ENCODE measurements at regions not wholly inside any gene's neighbourhood (a gene's known extent, or its start where the extent isn't known, plus 50 kb on each side); places are given as distances from the start of the nearest gene placed in this dataset.
A peak's percentile ranks its signal among the peaks of the same experiment; 100 is the strongest.
"Not testable (repeated sequence)": the region's sequence is repeated elsewhere in the genome, so short reads cannot be mapped to it uniquely, and the experiment has no call there.

DNA sequence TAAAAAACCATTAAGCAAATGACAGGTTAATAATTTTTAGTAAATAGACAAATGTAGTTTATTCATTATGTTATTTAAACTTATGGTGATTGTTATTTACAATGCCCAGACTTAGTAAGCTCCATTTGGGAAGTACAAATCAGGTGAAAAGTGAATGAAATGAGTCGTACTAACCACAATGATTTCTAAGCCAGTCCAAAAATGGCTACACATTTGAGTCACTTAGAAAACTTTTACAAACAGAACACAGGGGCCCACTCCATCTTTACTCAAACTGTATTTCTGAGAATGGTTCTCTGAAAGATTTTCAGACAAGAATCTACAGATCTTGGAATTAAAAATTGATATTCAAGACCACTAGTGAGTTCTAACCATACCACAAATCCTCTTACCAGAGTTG is 653.3 kb upstream of the MIS18BP1 start:
- ATAC-seq (peak in 1 of 2 donors; percentile 62), DNase-seq (ENCODE audit: low spot score in 2 of 2) (no peak)
- H3K9me3 Mint-ChIP-seq, result peaks cover 0 to 4% of the 10 kb centered on the region in 2 donors
- H3K36me3 Mint-ChIP-seq, result no peaks in the 10 kb centered on the region
- no peak overlapping the region for H3K27ac Mint-ChIP-seq

DNA sequence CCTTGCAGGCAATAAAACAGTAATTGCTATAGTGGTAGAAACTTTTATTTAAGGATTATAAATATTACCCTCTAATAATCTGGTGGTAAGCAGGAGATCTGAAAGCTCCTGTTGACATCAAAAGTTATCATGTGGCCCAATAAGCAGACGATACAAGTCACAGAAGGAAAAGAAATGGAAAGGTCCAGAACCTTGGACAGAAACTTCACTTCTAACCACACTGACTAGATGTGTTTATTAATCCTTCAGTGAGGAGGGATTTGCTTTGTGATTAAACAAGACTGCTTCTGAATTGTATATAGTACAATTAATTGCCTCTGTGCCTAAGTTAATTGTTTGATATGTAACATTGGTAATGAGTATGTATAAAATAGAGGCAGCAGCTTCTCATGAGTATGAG is 652.7 kb upstream of the MIS18BP1 start:
- no peak for DNase-seq (ENCODE audit: low spot score in 2 of 2)
- no peak overlapping the region for H3K27ac Mint-ChIP-seq
- ATAC-seq, result no peak
- H3K9me3 Mint-ChIP-seq, result peaks cover 0 to 4% of the 10 kb centered on the region in 2 donors
- no peaks in the 10 kb centered on the region for H3K36me3 Mint-ChIP-seq

DNA sequence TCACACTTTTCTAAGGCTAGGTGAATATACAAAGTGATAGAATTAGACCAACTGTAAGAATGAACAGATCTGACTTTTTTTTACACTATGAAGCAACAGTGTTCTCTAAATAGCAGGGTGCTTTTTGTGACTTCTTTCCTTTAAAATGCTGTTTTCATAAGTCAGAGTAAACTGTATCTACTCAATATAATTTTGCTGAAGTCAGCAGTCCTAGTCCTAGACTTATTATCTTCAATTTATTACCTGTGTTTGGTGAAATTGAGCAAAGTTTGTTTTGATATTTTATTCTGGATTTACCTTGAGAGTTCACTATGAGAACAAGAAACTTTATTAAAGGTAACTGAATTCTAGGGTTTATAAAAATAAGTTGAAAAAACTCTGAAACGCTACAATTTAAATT is 651.3 kb upstream of the MIS18BP1 start:
- no peak for ATAC-seq
- Mint-ChIP-seq H3K27ac (no peak overlapping the region), H3K36me3 (no peaks in the 10 kb centered on the region), H3K9me3 (peaks cover 7 to 9% of the 10 kb centered on the region in 2 donors)
- no peak for DNase-seq (ENCODE audit: low spot score in 2 of 2)

DNA sequence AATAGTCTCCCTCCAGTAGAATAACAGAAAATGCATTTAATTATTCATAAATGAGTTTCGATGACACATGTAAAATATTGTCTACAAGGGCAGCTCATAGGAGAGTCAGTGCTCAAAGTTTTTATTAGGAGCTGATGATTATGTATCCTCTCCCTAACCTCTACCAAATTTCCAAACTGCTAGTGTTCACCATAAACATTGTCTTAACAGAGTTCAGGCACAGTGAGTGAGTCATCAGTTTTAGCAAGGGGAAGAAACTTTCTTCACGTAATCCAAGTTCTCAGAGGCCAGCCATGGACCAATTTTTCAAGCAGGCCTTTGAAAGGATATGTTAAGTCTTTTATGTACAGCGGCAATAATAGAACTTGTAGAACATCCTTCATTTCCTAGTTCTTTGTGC is 649.2 kb upstream of the MIS18BP1 start:
- Mint-ChIP-seq H3K36me3 (no peaks in the 10 kb centered on the region), H3K9me3 (peaks cover 8 to 12% of the 10 kb centered on the region in 2 donors), H3K27ac (no peak overlapping the region)
- DNase-seq (ENCODE audit: low spot score in 2 of 2), result no peak
- ATAC-seq, result no peak

DNA sequence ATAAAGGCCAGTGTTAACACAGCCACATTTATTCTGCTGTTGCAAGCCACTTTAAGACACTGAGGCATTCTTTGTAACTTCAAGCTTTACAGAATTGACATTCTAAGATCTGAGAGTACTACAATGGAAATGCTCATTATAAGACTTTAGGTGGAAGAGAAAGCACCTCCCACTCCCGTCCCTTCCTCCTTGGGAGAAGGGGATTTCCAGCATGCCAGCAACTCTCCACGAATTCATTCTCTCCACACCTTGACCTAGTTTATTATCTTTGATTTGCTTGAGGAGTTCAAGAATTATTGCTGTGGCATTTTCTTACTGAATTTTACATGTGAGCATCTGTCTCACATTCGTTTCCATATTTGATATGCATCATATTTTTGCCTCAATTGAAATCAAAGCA is 644.4 kb upstream of the MIS18BP1 start:
- DNase-seq (ENCODE audit: low spot score in 2 of 2) (no peak), ATAC-seq (no peak)
- Mint-ChIP-seq H3K36me3 (no peaks in the 10 kb centered on the region), H3K9me3 (peaks cover 10 to 14% of the 10 kb centered on the region in 2 donors), H3K27ac (no peak overlapping the region)

DNA sequence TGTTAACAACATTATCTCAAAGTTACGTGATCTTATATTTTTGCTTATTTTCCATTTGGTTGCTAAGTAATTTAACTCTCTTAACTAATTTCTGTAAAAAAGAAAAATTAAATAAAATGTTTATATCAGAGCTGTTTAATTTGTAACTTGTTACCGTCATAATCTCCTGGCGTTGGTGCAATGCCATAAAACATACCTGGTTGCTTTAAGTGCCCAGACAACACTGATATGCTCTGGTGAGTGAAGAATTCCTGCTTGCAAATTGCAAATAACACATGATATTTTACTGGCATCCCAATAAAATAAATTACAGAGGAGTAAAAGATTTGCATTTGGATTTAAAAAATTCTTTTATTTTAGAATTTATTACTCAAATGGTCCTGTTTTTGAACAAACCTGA is 640.1 kb upstream of the MIS18BP1 start:
- ATAC-seq (no peak), DNase-seq (ENCODE audit: low spot score in 2 of 2) (no peak)
- Mint-ChIP-seq H3K9me3 (peaks cover 22% of the 10 kb centered on the region in 2 donors), H3K27ac (no peak overlapping the region), H3K36me3 (no peaks in the 10 kb centered on the region)

DNA sequence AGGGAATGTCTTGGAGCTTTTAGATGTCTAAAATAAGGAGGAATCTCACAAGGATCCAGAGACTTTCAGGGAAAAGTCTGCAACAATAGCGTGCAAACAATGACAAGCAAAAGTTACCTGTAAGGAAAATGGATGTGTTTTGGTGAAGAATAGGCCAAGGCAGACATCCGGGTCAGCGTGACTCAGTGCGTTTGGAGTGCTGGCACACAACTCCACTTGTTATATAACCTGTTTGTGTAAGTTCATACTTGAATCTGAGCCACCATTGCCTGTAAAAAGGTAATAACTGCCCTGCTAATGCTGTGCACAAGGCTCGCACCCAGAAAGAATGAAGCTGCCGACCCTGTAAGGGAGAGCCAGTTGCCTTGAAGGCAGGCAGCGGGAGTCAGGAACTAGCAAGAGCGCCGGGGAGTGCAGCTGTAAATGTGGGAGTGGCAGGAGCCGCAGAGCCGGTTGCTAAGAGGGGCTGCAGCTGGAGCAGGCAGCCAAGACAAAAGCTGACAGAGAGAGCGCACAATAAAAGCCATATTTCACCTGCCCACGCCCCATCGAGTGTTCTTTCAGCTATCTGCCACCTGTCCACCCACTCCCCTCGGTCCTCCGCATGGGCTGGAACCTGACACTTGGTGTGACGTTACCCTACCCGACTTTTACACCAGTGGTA is 638.5 kb upstream of the MIS18BP1 start:
- Mint-ChIP-seq H3K9me3 (peaks cover 18 to 22% of the 10 kb centered on the region in 2 donors), H3K36me3 (no peaks in the 10 kb centered on the region), H3K27ac (no peak overlapping the region)
- ATAC-seq, result no peak
- no peak for DNase-seq (ENCODE audit: low spot score in 2 of 2)

DNA sequence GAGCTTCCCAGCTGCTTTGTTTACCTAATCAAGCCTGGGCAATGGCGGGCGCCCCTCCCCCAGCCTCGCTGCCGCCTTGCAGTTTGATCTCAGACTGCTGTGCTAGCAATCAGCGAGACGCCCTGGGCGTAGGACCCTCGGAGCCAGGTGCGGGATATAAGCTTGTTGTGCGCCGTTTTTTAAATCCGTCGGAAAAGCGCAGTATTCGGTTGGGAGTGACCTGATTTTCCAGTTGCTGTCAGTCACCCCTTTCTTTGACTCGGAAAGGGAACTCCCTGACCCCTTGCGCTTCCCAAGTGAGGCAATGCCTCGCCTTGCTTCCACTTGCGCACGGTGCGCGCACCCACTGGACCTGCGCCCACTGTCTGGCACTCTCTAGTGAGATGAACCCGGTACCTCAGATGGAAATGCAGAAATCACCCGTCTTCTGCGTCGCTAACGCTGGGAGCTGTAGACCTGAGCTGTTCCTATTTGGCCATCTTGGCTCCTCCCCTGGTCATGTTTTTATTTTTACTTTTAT is 635.8 kb upstream of the MIS18BP1 start:
- not testable (repeated sequence) for ATAC-seq; DNase-seq (ENCODE audit: low spot score in 2 of 2); H3K36me3 Mint-ChIP-seq; H3K27ac Mint-ChIP-seq
- H3K9me3 Mint-ChIP-seq, result peaks cover 18 to 19% of the 10 kb centered on the region in 2 donors

DNA sequence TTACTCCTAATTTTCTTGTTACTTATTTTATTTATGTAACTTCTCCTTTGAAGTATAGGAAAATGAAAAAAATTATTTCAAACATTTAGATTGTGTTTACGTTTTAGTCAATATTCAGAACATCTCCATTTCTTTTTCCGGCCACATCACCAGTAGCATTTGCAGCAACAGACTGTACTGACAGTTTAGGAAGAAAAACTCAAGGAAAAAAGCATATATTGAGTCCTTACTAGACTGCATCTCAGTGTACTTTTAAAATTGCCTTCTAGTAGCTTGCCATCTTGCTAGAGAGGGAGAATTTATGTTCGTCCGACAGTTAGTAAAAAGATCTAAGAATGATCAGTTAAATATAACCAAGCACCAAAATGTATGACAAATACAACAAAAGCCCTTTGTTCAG is 625.0 kb upstream of the MIS18BP1 start:
- ATAC-seq, result no peak
- peaks cover 8 to 9% of the 10 kb centered on the region in 2 donors for H3K9me3 Mint-ChIP-seq

DNA sequence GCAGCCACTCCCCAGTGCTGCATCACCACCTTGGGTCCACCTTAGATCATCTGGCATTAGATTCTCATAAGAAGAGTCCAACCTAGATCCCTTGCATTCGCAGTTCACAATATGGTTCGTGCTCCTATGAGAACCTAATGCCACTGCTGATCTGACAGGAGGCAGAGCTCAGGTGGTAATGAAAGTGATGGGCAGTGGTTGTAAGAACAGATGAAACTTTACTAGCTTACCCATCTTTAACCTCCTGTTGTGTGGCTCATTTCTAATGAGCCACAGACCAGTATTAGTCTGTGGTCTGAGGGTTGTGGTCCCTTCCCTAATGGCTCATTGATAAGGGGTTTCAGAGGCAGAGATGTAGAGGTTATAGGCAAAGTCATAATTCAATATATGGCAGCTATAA is 615.9 kb upstream of the MIS18BP1 start:
- DNase-seq (ENCODE audit: low spot score in 2 of 2) (no peak), ATAC-seq (no peak)
- H3K27ac Mint-ChIP-seq, result no peak overlapping the region
- peaks cover 8 to 24% of the 10 kb centered on the region in 2 donors for H3K36me3 Mint-ChIP-seq
- peaks cover 29% of the 10 kb centered on the region in 2 donors for H3K9me3 Mint-ChIP-seq

More for the DNA sequence above, 625.0 kb upstream of the MIS18BP1 start:
- DNase-seq (ENCODE audit: low spot score in 2 of 2), result no peak
- H3K27ac Mint-ChIP-seq, result no peak overlapping the region
- no peaks in the 10 kb centered on the region for H3K36me3 Mint-ChIP-seq

DNA sequence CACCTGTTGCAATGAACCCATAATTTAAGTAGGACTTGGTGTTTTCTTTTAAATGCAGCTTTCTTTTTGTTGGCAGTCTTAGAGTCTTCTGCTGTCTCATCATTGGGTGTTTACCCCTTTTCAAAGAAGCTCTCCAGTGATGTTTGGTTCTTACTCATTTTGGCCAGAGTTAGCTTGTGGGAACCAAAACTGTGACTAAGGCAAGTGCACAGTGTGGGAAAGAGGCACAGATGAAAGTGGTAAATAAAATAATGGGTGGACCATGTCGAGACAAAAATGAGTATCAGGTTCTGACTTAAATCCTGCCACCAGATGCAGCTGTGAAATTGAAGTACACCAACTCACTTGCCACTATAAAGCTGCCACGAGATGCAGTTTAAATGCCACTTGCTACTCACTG is 615.4 kb upstream of the MIS18BP1 start:
- Mint-ChIP-seq H3K9me3 (peaks cover 29% of the 10 kb centered on the region in 2 donors), H3K27ac (no peak overlapping the region), H3K36me3 (peaks cover 8 to 24% of the 10 kb centered on the region in 2 donors)
- ATAC-seq (no peak), DNase-seq (ENCODE audit: low spot score in 2 of 2) (no peak)

DNA sequence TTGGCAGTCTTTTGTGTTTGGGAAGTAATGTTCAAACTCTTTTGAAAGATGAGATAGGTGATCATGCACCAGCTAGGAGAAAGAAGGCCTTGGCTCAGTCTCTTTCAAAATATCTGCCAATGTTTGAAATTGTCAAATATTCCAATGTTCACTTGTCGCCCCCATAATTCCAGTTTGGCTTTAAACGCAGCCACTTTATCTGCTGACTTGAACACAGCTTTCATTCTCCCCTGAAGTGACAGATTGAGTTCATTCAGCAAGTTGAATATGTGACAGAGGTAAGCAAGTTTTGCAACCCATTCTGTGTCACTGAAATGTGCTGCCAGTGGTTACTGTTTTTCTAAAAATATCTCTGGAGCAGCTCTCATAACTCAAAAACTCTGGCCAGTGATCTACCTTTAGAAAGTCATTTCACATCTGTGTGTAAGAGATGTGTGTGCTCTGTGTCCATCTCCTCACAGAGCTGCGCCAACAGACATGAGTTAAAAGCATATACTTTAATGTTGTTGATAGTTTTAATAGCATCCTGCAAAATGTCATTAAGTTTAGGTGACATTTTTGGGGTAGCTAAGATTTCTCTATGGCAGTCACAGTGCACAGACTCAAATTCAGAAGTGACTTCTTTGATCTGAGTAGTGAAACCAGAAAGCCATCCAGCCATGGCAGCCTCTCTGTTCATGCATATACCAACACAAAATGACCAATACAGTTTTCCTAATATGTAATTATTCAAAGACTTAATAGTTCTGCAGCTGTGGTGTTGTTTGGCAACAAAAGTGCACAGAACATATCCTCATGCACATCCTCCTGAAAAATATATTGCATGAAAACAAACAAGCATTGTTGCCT is 614.3 kb upstream of the MIS18BP1 start:
- H3K27ac Mint-ChIP-seq, result no peak overlapping the region
- ATAC-seq (no peak), DNase-seq (ENCODE audit: low spot score in 2 of 2) (no peak)
- peaks cover 28 to 31% of the 10 kb centered on the region in 2 donors for H3K9me3 Mint-ChIP-seq
- peaks cover 8 to 24% of the 10 kb centered on the region in 2 donors for H3K36me3 Mint-ChIP-seq

DNA sequence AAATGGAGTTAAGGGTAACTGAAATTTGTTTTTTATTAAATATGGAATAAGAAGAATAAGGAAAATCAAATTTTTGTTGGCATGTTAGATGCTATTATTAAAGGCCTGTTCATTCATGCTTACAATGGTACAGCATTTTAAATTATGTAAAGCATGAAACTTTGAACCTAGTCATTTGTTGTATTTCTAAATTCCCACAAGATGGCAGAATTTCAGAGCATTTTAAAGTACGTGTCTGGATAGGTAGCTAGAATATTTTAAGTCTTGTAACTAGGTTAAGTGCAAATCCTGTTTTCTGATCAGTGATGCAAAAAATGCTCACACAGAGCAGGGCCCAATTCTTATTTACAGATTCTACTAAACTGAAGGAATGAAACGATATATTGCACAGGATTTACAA is 585.6 kb upstream of the MIS18BP1 start:
- peaks cover 5 to 17% of the 10 kb centered on the region in 2 donors for H3K9me3 Mint-ChIP-seq
- no peaks in the 10 kb centered on the region for H3K36me3 Mint-ChIP-seq

DNA sequence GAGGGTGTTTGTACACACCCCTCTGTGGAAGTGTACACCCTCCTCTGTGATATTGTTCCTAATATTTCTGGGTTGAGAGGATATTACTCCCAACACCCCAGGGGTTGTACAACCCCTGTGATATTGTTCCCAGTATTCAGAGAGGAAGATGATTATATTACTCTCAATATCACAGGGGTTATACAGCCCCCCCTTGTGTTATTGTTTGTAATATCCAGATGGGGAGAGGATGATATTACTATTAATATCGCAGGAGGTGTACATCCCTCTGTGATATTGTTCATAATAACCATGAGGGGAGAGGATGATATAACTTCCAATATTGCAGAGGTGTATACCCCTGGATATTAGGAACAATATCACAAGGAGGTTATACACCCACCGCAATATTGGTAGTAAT is 566.1 kb upstream of the MIS18BP1 start:
- peaks cover 6% of the 10 kb centered on the region in 2 donors for H3K9me3 Mint-ChIP-seq
- ATAC-seq, result no peak
- DNase-seq (ENCODE audit: low spot score in 2 of 2), result no peak
- H3K27ac Mint-ChIP-seq, result no peak overlapping the region
- no peaks in the 10 kb centered on the region for H3K36me3 Mint-ChIP-seq

More for the DNA sequence above, 585.6 kb upstream of the MIS18BP1 start:
- H3K27ac Mint-ChIP-seq, result no peak overlapping the region
- DNase-seq (ENCODE audit: low spot score in 2 of 2), result no peak
- no peak for ATAC-seq

DNA sequence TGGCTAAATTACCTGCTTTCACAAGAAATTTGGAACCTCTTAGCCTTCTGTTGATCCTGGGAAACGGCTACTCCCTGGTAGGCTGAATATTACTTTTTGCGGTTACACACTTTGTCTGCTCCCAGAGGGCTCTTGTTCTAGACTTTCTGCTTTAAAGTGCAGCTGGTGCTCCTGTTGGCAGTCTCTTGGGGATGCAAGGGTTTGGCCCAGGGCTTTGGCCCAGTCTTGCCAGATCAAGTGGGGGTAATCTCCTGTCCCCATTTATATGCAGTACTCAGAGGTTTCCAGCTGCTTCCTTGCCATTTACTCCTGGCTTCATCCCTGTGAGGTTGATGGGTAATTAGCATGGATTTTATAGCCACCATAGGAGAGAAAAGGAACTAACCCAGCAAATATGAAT is 558.2 kb upstream of the MIS18BP1 start:
- Mint-ChIP-seq H3K36me3 (no peaks in the 10 kb centered on the region), H3K9me3 (no peaks in the 10 kb centered on the region), H3K27ac (no peak overlapping the region)
- no peak for ATAC-seq
- no peak for DNase-seq (ENCODE audit: low spot score in 2 of 2)

DNA sequence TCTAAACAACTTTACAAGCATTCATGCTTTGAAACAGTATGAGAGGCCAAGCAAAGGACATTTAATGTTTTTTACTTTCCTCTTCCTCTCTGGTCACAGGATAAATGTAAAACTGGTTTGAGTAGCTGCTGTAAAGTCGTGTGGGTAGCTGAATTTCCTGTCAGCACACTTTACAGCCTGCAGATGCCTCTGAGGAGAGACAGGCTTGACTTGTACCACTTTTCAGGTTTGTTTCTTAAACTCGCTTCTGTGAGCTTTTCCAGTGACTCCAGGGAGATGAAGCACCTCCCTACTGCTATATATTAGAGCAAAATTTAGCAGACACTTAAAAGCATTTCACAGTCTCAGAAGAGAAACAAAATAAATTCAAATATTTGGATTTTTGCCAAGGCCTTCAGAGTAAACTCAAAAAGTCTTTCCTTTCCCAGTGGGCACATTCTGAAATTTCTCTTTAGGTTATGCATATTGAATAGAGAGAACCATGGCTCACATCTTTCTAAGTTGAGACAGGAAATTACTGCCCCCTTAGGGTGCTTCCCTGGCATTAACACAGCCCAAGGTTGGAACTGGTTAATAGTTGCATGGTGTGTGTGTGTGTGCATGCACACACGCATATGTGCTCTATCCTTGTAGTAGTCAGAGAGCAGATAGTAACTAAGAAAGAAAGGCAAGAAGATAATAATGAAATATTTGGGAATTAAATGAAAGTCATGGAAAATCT is 557.3 kb upstream of the MIS18BP1 start:
- H3K36me3 Mint-ChIP-seq, result no peaks in the 10 kb centered on the region
- no peak overlapping the region for H3K27ac Mint-ChIP-seq
- DNase-seq (ENCODE audit: low spot score in 2 of 2) (no peak), ATAC-seq (no peak)
- H3K9me3 Mint-ChIP-seq, result no peaks in the 10 kb centered on the region

Measured in activated naive CD4-positive, alpha-beta T cell treated with anti-CD3 and anti-CD28 coated beads, Interleukin-2, amount 50 U/mL, for 72 hours (primary cell).